HS-27A (cell line): ENCODE measurements at regions not wholly inside any gene's neighbourhood (a gene's known extent, or its start where the extent isn't known, plus 50 kb on each side); places are given as distances from the start of the nearest gene placed in this dataset.

Experiments
- DNase-seq: peaks from one replicate; pipeline ENCODE4 v3.0.0-alpha.2; 2012; ENCODE audit warnings: low read depth, missing footprints

- no peak for DNase-seq
These were observed 892.2 kb downstream of the BCL11B start for GRCh38 chr14:98379830-98380229.

DNA sequence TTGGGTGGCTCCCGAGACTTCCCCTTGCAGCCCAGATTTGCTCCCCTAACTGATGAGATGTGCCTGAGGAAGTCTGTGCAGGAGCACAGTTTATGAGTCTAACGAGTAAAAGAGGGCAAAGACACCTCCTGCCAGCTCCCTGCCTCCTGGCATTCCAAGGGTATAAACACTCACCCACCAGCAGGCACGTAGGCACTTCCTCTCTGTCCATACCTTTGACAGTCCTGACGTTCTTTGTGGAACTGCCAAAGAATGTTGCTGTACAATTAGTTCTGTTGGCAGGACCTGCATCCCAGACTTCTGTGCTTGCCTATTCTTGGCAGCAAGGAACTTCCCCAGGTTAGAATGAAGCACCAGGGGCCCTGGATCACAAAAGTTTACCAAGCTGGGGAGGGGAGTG is 889.3 kb downstream of the BCL11B start:
- DNase-seq, result no peak

DNA sequence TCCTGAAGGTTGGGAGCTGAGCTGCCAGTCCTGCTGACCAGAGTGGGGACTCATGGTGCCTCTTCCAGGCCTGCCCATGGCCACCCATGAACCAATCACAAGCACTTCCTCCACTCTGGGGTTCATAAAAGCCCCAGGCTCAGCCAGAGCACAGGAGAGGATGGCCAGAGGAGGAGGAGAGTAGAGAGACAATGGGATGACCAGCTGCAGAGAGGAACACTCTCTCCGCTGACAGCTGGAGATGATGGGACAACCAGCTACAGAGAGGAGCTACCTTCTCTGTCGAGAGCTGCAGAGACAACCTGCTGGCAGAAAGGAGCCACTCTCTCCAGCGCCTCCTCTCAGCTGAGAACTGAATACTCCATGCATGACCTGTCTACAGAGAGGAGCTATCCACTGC is 886.1 kb downstream of the BCL11B start:
- DNase-seq, result no peak

DNA sequence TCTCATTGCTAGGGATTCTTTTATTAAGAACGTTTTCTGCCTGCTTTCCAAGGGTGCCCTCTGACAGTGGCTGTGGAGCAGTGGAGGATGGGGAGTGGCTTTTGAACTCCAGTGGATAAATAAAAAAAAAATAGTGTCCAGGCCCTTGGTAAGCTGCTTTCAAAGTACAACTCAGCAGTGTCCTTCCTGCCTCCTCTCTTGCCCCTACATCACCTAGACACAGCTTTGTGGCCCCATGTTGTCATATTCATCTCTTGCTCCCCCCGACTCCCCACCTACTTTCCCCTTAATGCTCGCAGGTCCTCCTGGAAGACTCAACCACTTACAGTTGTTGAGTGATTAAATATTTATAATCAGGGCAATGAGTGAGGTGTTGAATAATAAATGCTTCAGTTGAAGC is 880.9 kb downstream of the BCL11B start:
- DNase-seq, result no peak

DNA sequence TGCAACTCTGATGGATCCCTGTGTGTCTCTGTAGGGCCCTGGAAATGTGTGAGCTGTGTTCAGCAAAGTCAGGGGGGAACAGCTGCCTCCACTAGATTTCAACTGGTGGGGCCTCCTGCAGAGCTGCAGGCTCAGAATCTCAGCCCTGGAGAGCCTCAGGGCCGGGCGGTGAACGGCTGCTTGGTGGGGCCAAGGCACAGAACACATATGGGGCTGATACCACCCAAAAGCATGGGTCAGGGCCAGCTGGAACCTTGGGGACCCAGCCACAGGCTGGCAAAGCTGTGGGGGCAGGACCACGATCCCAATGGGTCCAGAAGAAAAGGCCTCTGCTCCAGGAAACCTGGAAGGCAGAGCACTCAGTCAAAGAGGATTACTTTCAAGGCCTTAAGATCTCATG is 878.5 kb downstream of the BCL11B start:
- no peak for DNase-seq

GRCh38 chr14:98404811-98405210 is 867.2 kb downstream of the BCL11B start:
- DNase-seq, result no peak

DNA sequence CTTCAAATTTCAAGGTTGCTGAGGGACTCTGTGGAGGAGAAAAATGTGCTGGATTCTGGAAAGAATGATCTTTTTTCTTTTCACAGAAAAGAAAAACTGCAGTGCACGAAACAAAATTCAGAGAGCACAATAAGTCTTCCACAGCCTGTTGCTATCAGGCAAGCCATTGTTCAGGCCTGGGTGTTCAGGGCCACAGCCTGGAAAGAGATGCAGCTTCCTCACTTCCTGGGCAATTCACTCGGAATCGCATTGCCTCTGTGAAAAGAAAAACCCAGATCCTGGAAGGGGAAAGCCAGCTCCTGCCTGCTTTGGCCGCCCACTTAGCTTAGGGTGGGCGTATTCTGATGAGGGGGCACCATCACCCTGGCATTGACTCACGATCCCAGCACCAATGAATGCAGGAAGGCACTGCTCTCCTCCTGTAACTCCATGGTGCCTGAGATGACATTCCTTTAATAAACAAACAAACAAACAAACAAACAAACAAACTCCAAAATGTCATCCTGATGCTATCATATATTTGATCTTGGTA is 863.9 kb downstream of the BCL11B start:
- no peak for DNase-seq

- no peak for DNase-seq
These were observed 863.3 kb downstream of the BCL11B start for GRCh38 chr14:98408713-98409112.

- no peak for DNase-seq
These were observed 860.8 kb downstream of the BCL11B start for GRCh38 chr14:98411154-98411553.

- no peak for DNase-seq
These were observed 859.6 kb downstream of the BCL11B start for GRCh38 chr14:98412431-98412830.

DNA sequence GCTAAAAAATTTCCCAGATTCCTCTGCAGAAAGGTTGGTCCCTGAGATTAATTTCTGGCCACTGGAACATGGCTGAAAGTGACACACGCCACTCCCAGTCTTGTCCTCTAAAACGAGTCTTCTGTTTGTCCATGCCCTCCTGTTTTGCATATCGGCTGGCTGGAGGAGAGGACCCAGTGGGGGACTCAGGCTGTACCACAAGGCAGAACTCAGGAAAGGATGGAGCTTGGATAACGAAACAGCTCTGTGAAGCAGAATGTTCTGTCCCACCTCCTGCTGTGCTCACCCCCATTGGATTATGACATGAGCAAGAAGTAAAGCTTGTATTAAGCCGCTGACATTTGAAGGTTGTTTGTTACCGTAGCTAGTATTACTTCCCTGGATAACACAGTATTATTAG is 856.2 kb downstream of the BCL11B start:
- DNase-seq, result no peak

- no peak for DNase-seq
These were observed 855.0 kb downstream of the BCL11B start for GRCh38 chr14:98417001-98417400.

DNA sequence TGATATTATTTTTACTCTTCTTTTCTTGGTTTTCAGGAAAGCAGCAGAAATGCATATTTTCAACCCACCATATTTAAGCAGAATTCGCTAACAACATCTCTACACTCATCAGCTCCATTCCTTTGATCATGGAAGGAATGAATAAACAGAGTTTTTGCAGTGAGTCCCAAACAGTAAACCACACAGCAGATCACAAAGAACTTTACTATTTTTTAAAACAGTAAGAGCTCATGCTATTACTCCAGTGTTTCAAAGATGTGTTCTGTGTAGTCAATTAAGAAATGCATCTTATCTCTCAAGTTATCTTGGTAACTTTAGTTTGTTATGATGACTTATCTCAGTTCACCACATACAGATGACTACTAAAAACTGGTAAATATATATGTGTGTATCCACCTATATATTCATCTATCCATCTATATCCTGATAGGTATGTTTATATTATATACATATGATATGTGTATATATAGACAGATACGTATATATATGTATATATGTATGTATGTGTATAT is 843.5 kb downstream of the BCL11B start:
- no peak for DNase-seq

GRCh38 chr14:98433436-98433835 is 838.6 kb downstream of the BCL11B start:
- no peak for DNase-seq

DNA sequence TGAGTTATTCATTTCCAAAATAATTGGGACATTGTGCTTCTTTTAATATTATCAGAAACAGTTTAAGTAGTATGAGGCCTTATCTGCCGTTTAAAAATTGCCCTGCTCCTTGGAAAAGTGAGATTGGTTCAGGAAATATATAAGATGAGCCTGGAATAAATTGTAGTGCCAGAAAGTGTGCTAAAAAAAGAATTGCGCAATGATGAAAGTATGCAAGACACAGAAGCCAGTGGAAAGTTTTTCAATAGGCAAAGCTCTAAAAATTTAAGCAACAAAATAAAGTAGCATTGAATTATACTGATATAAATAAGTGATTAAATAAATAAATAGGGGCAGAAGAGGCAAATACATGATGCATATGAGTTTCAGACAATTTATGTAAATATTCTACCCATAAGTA is 834.9 kb downstream of the BCL11B start:
- no peak for DNase-seq

DNA sequence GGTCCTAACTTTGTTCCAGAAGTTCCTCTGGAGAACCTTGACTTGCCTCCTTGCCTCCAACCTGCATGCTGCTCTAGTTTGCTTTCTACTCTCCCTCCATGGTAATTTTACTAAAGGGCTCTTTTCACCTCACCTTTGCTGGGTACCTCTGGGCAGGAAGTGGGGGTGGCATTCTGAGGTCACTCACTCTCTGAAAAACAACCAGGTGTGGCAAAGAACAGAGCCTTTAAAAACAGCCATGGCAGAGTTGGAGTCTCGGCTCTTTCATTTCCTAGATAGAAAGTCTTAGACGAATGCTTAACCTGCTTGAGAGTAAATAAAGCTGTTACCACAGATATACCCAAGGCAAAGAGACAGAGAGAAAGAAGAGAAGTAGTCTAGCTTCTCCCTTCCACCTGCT is 827.9 kb downstream of the BCL11B start:
- DNase-seq, result no peak

- DNase-seq, result no peak
These were observed 826.3 kb downstream of the BCL11B start for GRCh38 chr14:98445718-98446117.

GRCh38 chr14:98446508-98446907 is 825.5 kb downstream of the BCL11B start:
- DNase-seq, result no peak

- no peak for DNase-seq
These were observed 815.8 kb downstream of the BCL11B start for GRCh38 chr14:98456231-98456630.

- no peak for DNase-seq
These were observed 813.3 kb downstream of the BCL11B start for GRCh38 chr14:98458702-98459101.

- no peak for DNase-seq
These were observed 809.1 kb downstream of the BCL11B start for GRCh38 chr14:98462908-98463307.

GRCh38 chr14:98466807-98467206 is 805.2 kb downstream of the BCL11B start:
- no peak for DNase-seq

DNA sequence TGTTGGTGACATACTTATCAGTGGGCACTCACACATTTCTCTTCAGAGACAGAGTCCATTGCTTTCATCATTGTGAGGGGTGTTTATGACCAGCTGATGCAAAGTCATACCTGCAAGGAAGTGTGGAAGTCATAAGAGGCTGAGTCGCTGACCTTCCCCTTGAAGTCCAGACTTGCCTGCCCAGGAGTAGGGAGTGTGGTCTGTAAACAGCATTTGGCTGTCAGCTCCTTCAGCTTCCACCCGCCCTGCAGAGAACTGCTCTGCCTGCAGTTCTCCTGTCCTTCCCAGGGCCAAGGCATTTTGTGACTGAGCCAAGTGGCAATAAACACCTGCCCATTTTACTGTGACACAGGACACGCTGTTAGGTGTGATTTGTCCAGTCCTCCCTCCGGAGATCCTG is 801.3 kb downstream of the BCL11B start:
- no peak for DNase-seq

- no peak for DNase-seq
These were observed 797.1 kb downstream of the BCL11B start for GRCh38 chr14:98474900-98475299.

DNA sequence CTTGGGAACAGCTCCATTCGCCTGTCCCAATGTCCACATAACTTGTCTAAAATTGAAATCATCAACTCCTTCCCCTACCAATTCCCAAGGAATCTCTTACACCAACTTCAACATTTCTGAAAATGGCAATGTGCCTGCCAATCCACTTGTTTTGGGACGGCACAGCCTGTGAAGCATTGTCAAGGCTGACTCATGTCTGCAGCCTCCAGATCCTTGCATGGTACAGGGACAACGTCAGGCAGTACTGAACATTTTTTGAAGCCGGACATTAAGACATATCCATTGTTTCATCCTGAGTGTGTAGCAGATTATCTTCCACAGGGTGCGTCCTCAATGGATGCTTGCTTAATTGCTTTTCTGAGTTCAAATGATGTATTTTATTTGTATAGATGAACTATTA is 794.1 kb downstream of the BCL11B start:
- DNase-seq, result no peak
